Omental fat pad (tissue), 3 donors: ENCODE measurements at regions not wholly inside any gene's neighbourhood (a gene's known extent, or its start where the extent isn't known, plus 50 kb on each side); places are given as distances from the start of the nearest gene placed in this dataset.

Source experiments
- ATAC-seq: fragments of 150-250 bp; one replicate; pipeline ENCODE4 v1.9.1; 2016; ENCODE audit warnings: mild to moderate bottlenecking, moderate library complexity; ENCODE audit not compliant: low FRiP score
- DNase-seq: peaks from one replicate; pipeline ENCODE4 v3.0.0-alpha.2; 2019; ENCODE audit warnings: low spot score
- CTCF ChIP-seq, 3 donors: fragments of 450-650 bp; IDR thresholded peaks; one replicate each; pipeline ENCODE4 v1.5.1; 2016 to 2017; ENCODE audit warnings: antibody characterized with exemption in 3 of 3, mild to moderate bottlenecking in 3 of 3, moderate library complexity in 2 of 3

GRCh38 chr1:96487971-96488370, 233.6 kb upstream of the PTBP2 start:
- DNase-seq (no peak), ATAC-seq (no peak)
- TF ChIP-seq CTCF (IDR thresholded peaks at IDR 0.05) = no peak

GRCh38 chr1:96488777-96489176, 232.8 kb upstream of the PTBP2 start:
- ATAC-seq (no peak), DNase-seq (no peak)
- TF ChIP-seq CTCF (IDR thresholded peaks at IDR 0.05) = no peak

GRCh38 chr1:96492236-96492635, 229.3 kb upstream of the PTBP2 start:
- DNase-seq (no peak), ATAC-seq (no peak)
- no peak for TF ChIP-seq CTCF (IDR thresholded peaks at IDR 0.05)

- ATAC-seq (no peak), DNase-seq (no peak)
- no peak for TF ChIP-seq CTCF (IDR thresholded peaks at IDR 0.05)
Measured at GRCh38 chr1:96498744-96499340, 222.7 kb upstream of the PTBP2 start.

GRCh38 chr1:96508233-96508632, 213.4 kb upstream of the PTBP2 start:
- no peak for TF ChIP-seq CTCF (IDR thresholded peaks at IDR 0.05)
- DNase-seq = no peak
- no peak for ATAC-seq

- ATAC-seq = no peak
- DNase-seq = no peak
- no peak for TF ChIP-seq CTCF (IDR thresholded peaks at IDR 0.05)
Measured at GRCh38 chr1:96509339-96509738, 212.2 kb upstream of the PTBP2 start.

GRCh38 chr1:96509951-96510350, 211.6 kb upstream of the PTBP2 start:
- no peak for ATAC-seq
- no peak for TF ChIP-seq CTCF (IDR thresholded peaks at IDR 0.05)
- DNase-seq = no peak
